NCI-H2171 treated with DMSO at 0.1 percent for 48 hours (cell line): ENCODE measurements at regions not wholly inside any gene's neighbourhood (a gene's known extent, or its start where the extent isn't known, plus 50 kb on each side); places are given as distances from the start of the nearest gene placed in this dataset.
"Not testable (repeated sequence)": the region's sequence is repeated elsewhere in the genome, so short reads cannot be mapped to it uniquely, and the experiment has no call there.

Experiments
- DNase-seq: peaks from one replicate; lab custom pipeline; 2025; lab: John Stamatoyannopoulos, UW

DNA sequence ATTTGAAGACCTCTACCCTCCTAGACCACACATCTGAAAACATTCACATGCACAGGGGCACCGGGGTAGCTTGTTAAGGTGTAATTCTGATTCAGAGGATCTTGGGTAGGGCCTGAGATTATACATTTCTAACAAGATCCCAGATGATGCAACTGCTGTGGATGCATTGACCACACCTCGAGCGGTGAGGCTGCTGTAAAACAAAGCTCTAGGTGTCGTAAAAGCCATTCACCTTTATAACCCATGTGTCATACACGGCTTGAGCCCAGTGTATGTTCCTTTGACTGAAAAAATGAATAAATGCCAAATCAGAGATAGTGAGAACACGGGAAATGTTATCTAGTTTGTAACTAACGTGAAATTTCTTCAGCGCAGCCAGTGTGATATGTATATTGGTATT lies 1578.2 kb upstream of the WWC1 start:
- no peak for DNase-seq

DNA sequence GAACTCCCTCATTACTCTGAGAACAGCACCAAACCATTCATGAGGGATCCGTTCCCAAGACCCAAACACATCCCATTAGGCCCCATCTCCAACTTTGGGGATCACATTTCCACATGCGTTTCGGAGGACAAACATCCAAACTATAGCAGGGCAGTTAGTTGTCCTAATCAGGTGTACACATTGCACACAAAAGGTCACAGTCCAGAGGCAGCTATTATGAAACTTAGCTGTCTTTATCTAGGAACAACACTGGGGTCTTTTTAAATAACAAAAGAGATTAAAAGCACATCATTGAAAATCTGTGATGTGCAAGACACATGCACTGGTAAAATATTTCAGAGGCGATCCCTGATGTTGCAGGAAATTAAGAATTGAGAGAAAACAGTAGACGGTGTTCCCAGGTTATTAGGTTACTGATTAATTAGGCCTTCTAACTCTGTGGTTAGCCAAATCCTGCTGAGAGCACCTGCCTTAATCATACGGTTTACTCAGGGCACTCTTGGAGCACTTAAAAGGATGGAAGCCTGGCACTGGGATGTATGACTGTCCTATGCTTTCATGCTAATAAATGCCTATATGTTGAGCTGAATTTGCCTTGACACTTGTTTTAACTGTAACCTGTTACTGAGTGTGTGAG lies 1574.5 kb upstream of the WWC1 start:
- DNase-seq = no peak

DNA sequence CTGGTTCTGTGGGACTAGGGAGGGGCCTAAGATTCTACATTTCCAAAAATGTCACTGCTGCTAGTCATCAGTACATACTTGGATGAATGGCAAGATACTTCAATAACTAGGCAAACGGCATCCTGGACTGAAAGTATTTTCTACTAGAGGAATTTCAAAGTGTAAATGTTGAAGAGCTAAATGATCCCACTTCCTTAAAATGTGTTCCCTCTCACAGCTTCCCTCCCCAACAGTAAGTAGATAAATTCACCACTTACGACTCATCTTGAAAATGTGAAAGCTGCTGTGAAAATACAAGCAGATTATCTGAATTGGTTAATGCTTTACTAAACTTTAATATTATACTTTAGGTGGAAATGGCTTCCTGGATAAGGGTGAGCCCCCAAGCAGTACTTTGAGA lies 1571.5 kb upstream of the WWC1 start:
- no peak for DNase-seq

DNA sequence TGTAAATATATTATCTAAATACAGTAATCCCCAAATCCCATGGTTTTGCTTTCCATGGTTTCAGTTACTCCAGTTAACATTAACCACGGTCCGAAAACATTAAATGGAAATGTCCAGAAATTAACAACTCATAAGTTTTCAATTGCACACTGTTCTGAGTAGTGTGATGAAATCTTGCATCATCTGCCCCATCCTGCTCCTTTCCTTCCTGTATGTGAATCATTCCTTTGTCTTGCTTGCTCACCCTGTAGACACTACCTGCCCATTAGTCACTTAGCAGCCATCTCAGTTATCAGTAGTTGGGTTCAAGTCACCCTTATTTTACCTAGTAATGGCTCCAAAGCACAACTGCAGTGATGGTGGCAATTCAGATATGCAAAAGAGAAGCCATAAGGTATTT lies 1568.5 kb upstream of the WWC1 start:
- no peak for DNase-seq

DNA sequence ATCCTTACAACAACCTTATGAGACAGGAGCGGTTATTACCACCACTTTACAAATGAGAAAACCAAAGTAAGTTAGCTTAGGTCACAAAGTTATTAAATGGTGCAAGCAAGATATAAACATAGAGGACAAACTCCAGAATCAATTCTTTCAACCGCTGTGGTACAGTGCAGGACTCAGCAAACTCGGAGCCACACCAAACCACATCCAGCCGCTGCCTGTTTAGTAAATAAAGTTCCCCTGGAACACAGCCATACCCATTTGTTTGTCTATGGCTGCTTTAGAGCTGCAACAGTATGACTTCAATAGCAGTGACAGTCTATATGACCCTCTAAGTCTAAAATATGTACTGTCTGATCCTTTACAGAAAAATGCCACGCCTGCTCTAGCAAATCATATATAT lies 1567.2 kb upstream of the WWC1 start:
- DNase-seq = no peak

DNA sequence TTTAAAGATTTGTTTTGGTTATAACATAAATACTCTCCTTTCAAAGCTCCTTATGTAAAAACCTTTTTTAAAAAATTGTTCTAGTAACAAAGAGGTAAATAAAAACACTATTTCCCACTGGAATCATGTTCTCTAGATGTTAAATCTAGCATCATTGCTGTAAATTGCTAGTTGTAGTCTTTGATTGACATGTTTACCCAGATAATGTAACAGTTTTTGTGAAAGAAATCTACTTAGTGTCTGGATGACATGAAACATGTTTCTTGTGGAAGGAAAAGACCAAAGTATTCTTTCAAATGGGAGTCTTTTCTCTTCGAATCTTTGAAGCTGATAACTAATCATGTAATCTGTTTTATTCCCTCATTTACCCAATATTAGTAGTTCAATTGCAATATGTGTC lies 1565.9 kb upstream of the WWC1 start:
- no peak for DNase-seq

DNA sequence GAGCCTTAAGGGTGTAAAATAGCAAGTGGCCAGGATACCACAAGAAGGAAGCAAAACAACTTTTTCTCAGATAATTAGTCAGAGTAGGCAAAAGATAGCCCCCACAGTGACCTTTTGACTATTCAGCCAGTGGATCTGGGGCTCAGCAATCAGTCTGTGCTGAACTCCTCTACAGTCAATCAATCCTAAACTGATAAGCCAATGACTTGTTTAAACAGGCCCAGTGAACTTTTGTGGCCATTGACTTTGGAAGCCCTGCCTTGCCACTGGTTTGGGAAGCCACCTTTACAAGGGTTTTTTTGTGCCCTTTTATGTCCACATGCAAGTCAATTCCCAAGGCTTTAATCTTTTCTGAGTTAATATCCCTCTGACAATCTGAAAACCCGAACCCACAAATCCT lies 1565.0 kb upstream of the WWC1 start:
- DNase-seq = no peak

DNA sequence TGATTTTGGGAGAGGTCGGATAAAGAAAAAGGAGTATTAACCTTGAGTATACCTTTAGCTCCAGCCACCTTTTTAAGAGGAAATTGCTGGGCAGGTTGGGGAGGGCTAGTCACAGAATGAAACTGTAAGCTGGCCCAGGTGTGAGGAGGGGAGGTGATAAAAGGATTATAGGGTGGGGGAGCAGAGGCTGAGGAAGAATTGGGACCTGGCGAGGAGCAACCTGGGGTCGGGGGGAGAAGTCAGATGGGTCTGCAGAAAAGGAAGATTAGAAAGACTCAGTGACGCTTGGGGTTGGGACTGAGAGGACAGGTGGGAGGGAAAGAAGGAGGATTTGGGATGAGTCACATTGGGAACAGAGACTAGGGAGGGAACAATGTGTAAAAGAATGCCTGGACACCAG lies 1548.5 kb upstream of the WWC1 start:
- not testable (repeated sequence) for DNase-seq

DNA sequence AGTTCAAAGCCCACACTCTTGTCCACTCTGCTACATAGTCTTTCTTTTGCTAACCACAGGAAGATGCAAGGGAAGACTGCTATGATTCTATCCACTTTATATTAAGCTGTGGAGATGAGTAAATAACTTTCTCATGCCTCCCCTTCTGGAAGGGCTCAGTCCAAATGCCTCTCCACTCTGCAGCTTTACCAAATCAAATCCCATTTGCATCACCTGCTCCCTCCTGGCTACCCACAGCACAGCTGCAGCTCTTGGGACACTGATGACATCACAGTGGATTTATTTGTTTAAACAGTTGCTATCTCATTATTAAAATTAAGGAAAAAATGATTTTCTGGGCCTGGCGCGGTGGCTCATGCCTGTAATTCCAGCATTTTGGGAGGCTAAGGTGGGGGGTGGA lies 1544.9 kb upstream of the WWC1 start:
- DNase-seq = no peak

DNA sequence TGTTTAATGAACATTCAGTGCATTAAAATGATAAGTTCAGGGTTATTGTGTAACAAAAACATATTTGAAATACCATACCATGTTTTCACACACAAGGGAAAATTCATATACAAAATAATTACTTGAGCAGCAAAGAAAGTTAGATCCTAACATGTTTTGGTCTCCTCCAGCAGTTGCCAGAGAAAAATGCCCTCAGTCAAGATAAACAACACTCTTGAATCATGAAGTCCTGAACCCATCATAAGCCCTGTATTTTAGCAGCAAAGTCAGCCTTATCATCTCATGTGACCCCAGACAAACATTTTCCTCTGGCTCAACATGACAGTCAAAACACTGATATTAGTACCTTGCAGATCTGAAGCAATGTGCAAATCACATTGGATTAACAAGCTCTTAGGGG lies 1541.1 kb upstream of the WWC1 start:
- no peak for DNase-seq

DNA sequence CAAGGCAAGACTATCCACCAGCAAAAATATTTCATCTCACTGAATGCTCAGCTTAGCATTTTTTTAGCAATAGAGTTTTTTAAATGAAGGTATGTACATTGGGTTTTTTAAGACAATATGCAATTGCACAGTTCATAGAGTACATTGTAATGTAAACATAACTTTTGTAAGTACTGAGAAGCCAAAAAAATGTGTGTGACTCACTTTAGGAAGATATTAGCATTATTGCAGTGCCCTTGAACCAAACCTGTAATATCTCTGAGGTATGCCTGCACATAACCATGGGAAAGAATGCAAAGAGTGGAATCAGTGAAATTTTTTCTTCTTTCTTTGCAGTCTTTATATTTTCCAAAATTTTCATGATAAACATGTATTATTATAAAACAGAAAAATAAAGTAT lies 1533.3 kb upstream of the WWC1 start:
- DNase-seq = no peak

DNA sequence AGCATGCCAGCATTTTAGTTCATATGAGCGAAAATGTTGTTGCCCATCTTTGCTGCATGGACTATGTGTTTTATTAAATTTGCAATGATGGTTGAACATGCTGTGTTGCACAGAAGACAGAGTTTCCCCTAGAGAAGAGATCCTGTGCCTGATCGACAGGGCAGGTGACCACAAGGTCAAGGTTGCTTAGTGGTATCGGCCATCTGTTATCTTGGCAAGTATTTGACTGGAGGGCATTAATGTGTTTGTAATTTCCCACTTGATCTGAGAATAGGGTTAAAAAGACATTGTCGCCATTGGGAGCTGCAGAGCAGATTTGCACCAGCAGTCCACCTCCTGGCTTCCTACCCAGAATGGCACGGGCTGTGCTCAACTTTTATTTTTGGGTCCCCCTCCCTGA lies 1523.6 kb upstream of the WWC1 start:
- no peak for DNase-seq

DNA sequence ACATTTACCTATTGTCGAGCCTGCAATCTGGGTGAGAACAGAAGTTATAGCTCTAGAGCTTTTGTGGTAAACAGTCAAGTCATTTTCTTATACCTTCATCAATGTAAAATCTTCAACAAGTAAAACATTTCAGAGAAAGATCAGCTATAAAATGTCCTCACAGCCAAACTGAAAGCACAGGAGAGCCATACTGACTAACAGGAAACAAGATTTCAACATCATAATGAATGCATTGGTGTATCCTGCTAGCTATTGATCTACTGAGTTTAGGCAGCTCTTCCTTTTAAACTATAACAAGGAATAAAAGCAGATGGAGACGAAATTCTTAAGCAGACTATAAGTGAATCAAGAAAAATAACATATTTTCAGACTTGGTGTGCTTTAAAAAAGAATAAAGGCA lies 1522.9 kb upstream of the WWC1 start:
- no peak for DNase-seq

DNA sequence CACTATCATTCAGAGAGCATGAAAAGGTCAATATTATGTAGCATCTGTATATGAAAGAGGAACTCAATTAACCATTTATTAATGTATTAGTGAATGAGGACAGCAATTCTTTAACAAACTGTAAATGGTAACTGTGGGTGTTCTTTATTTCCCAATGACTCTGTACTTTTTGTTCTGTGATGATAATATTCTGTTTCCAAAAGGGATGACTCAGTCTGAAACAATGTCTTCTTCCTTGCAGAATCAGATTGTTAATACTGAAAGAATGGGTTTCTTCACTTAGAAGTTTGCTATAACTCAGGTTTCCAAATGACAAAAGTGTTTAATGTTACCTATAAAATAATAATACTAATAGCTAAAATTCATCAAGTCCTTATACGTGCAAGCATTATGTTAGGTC lies 1518.7 kb upstream of the WWC1 start:
- DNase-seq = no peak

DNA sequence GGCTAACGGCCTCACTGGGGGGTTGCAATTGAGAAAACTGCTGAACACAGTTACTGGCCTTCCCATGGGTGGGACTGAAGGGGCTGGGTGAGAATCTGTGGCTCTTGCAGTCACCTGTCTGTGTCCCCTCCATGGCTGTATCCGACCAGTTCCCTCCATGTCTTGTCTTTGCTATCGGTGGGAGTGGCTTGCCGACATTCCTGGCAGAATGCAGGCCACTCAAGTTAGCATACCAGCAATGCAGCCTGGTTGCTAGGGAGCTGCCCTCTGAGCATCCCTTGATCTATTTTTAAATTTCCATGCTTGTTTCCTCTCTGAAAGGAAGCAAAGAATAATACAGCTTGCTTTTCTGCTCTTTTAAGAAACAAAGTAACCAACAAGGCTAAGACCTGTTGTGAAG lies 1509.7 kb upstream of the WWC1 start:
- no peak for DNase-seq

DNA sequence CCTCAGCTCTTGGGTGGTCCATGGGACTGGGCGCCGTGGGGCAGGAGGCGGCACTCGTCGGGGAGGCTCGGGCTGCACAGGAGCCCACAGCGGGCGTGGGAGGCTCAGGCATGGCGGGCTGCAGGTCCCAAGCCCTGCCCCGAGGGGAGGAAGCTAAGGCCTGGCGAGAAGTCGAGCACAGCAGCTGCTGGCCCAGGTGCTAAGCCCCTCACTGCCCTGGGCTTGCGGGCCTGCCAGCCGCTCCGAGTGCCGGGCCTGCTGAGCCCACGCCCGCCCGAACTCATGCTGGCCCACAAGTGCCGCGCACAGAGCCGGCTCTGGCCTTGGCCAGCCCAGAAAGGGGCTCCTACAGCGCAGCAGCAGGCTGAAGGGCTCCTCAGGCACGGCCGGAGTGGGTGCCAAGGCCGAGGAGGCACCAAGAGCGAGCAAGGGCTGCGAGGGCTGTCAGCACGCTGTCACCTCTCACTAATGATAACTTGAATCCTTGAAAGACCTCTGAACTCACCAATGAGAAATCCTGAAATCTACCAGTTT lies 1506.8 kb upstream of the WWC1 start:
- no peak for DNase-seq

DNA sequence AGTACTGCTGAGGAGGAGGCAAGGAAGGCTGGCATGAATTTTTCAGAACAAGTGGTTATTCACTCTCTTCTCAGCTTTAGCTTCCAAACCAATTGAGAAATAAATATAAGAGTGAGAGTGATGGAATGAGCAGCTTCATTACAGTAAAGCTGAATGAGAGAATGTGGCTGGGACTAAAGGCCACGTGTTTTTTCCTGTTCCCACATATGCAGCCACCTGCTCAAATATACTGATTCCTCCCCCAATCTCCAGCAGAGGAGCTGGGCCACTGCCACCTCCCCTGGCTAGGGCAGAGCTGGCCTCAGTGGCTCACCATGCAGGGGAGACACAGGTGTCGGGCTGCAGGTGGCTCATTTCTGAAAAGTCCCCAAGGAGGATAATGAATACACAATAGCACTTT lies 1505.3 kb upstream of the WWC1 start:
- DNase-seq = no peak

DNA sequence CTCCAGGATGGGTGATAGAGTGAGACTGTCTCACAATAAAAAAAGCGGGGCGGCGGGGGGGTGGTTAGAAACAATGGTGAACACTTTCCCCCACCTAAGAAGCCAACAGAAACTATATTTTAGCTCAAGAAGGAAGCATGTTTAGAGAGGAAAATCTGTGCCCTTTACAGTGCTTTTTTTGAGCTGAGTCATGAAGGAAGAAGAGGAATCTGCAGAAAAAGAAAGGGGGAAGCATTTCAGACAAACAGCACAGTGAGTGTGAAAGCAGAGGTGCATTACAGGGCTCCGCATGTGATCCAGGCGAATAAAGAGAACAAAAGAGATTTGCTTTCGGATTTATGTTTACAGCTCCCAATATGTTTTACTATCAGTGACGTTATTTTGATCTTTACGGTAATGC lies 1504.6 kb upstream of the WWC1 start:
- DNase-seq = no peak

DNA sequence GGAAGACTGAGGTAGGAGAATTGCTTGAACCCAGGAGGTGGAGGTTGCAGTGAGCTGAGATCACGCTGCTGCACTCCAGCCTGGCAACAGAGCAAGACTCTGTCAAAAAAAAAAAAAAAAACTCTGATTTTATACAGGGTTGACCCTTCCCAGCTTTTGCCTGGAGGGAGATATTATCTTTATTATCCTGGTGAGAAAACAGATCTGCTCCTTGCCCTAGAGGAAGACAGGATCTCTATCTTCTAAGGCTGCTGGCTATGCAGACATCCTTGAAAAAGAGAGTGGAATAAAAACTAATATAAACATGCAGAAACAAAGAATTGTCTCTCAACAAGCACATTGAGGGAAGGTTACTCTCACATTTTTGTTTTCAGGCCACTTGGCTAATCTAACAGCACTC lies 1503.4 kb upstream of the WWC1 start:
- DNase-seq = no peak

DNA sequence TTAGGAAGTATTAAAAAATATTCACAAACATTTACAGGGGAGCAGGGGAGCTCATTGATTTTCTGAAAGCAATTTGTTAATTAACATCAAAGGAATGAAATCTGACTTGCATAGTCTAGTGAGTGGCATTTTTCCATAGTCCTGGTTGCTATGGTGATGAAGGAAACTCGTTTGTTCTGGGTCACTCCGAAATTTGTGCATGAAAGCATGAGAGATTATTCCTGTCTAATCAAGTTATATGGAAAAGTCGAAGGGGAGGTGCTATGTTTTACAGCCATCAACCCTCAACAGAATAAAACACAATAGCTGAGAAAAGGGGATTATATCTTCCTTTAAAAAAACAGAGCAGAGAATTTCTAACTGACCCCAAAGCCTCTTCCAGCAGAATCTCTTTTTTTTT lies 1495.7 kb upstream of the WWC1 start:
- no peak for DNase-seq

DNA sequence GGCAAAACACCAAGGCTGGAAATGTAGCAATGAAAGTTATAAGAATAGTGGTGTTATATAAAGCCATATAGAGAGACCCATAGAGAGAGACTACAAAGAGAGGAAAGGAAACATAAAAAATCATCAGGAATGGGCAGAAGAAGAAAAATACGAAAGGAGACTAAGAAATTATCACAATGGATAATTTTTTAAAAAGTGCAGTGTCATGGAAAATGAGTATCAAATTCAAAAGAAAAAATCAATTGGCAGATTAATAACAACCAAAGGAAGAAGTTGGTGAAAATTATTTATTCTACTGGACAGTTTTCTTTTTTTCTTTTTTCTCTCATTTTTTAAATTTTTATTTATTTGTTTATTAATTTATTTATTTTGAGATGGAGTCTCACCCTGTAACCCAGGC lies 1488.4 kb upstream of the WWC1 start:
- DNase-seq = no peak

DNA sequence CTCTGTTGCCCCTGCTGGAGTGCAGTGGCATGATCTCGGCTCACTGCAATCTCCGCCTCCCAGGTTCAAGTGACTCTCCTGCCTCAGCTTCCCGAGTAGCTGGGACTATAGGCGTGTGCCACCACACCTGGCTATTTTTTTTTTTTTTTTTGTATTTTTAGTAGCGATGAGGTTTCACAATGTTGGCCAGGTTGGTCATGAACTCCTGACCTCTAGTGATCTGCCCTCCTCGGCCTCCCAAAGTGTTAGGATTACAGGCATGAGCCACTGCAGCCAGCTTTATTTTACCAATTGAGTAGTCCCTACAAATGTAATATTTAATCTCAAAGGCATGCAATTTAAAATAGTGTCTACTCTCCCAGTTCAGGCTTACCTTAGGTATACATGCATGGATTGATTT lies 1487.2 kb upstream of the WWC1 start:
- DNase-seq = not testable (repeated sequence)

DNA sequence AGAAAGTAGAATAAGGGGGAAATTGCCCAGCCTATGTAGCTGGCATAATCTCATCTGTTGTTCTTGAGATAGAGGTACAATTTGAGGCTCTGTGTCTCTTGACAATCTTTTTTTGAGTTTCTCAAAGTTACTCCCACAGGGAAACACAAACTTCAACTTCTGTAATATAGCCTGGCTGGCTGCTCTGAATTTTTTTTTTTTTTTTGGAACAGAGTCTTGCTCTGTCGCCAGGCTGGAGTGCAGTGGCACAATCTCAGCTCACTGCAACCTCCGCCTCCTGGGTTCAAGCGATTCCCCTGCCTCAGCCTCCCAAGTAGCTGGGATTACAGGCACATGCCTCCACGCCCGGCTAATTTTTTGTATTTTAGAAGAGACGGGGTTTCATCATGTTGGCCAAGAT lies 1486.8 kb upstream of the WWC1 start:
- not testable (repeated sequence) for DNase-seq

DNA sequence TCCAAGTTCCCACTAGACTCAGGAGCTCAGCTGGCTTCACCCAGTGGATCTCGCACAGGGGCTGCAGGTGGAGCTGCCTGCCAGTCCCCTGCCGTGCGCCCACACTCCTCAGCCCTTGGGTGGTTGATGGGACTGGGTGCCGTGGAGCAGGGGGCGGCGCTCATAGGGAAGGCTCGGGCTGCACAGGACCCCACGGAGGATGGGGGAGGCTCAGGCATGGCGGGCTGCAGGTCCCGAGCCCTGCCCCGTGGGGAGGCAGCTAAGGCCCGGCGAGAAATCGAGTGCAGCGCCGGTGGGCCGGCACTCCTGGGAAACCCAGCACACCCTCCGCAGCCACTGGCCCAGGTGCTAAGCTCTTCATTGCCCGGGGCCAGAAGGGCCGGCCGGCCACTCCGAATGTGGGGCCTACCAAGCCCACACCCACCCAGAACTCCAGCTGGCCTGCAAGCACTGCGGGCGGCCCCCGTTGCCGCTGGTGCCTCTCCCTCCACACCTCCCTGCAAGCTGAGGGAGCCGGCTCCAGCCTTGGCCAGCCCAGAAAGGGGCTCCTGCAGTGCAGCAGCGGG lies 1481.3 kb upstream of the WWC1 start:
- not testable (repeated sequence) for DNase-seq
